OCI-LY3 (cell line): ENCODE measurements at regions not wholly inside any gene's neighbourhood (a gene's known extent, or its start where the extent isn't known, plus 50 kb on each side); places are given as distances from the start of the nearest gene placed in this dataset.

Experiments used
- CTCF ChIP-seq: fragments of 200-600, 300-600 bp; sonication (generic); IDR thresholded peaks from 2 replicates; pipeline ENCODE4 v1.5.1; 2014; ENCODE audit warnings: antibody characterized with exemption, low read length, low read depth
- EZH2phosphoT487 ChIP-seq: fragments of 200-600 bp; shearing (Covaris generic); IDR thresholded peaks from 2 replicates; pipeline ENCODE4 v1.6.1; 2018; ENCODE audit warnings: antibody characterized with exemption, mixed run types, low read depth

- TF ChIP-seq EZH2phosphoT487 (no peak), CTCF (no peak)
These were observed 174.5 kb upstream of the RUNX1 start for GRCh38 chr21:35223480-35224156.
